ENCODE measurements at regions not wholly inside any gene's neighbourhood (a gene's known extent, or its start where the extent isn't known, plus 50 kb on each side); places are given as distances from the start of the nearest gene placed in this dataset.

- Histone ChIP-seq H3K4me3 (no peak overlapping the region), H3K27me3 (replicated peaks; ENCODE audit: insufficient read depth) (no peaks in the 10 kb centered on the region), H3K9me3 (no peaks in the 10 kb centered on the region), H3K4me1 (replicated peaks) (peaks cover 4% of the 10 kb centered on the region), H3K36me3 (no peaks in the 10 kb centered on the region), H3K27ac (no peak overlapping the region)
- WGBS = 96% methylated on average over 2 of the region's 2 CpGs
- DNase-seq (ENCODE audit: low spot score) = no peak
- intact Hi-C loops (cut with DNase I) = no loop called here
- no peak for TF ChIP-seq CTCF (IDR thresholded peaks at IDR 0.05)
- TF ChIP-seq POLR2AphosphoS5 (IDR thresholded peaks at IDR 0.05) = no peak
- no peak for TF ChIP-seq POLR2A (IDR thresholded peaks at IDR 0.05)
These were observed 108.0 kb upstream of the DUSP10 start for GRCh38 chr1:221849897-221850296.

GRCh38 chr1:221849110-221849509 lies 107.2 kb upstream of the DUSP10 start:
- no peak for TF ChIP-seq CTCF (IDR thresholded peaks at IDR 0.05)
- no peak for TF ChIP-seq POLR2AphosphoS5 (IDR thresholded peaks at IDR 0.05)
- TF ChIP-seq POLR2A (IDR thresholded peaks at IDR 0.05) = no peak
- no peak for DNase-seq (ENCODE audit: low spot score)
- H3K36me3 ChIP-seq = no peaks in the 10 kb centered on the region
- 95% methylated on average over 1 of the region's 1 CpG for WGBS
- H3K27me3 ChIP-seq (replicated peaks; ENCODE audit: insufficient read depth) = no peaks in the 10 kb centered on the region
- intact Hi-C loops (cut with DNase I) = no loop called here
- no peak overlapping the region for H3K4me3 ChIP-seq
- H3K4me1 ChIP-seq (replicated peaks) = peaks cover 4% of the 10 kb centered on the region
- H3K9me3 ChIP-seq = no peaks in the 10 kb centered on the region
- no peak overlapping the region for H3K27ac ChIP-seq

GRCh38 chr1:221847676-221848075 lies 105.8 kb upstream of the DUSP10 start:
- Histone ChIP-seq H3K4me3 (no peak overlapping the region), H3K9me3 (no peaks in the 10 kb centered on the region), H3K36me3 (no peaks in the 10 kb centered on the region), H3K27ac (no peak overlapping the region), H3K4me1 (replicated peaks) (peaks cover 4% of the 10 kb centered on the region), H3K27me3 (replicated peaks; ENCODE audit: insufficient read depth) (no peaks in the 10 kb centered on the region)
- TF ChIP-seq POLR2AphosphoS5 (IDR thresholded peaks at IDR 0.05) = no peak
- TF ChIP-seq CTCF (IDR thresholded peaks at IDR 0.05) = no peak
- no peak for TF ChIP-seq POLR2A (IDR thresholded peaks at IDR 0.05)
- intact Hi-C loops (cut with DNase I) = no loop called here
- DNase-seq (ENCODE audit: low spot score) = no peak
- WGBS = 95% methylated on average over 3 of the region's 3 CpGs

- H3K27ac ChIP-seq = peak overlapping the region; percentile 28 to 32
- peak; percentile 76 for DNase-seq (ENCODE audit: low spot score)
- intact Hi-C loops (cut with DNase I) = no loop called here
- peaks cover 4% of the 10 kb centered on the region for H3K4me1 ChIP-seq (replicated peaks)
- TF ChIP-seq POLR2AphosphoS5 (IDR thresholded peaks at IDR 0.05) (peak; percentile 75), CTCF (IDR thresholded peaks at IDR 0.05) (no peak)
- no peak overlapping the region for H3K4me3 ChIP-seq
- no peaks in the 10 kb centered on the region for H3K9me3 ChIP-seq
- H3K27me3 ChIP-seq (replicated peaks; ENCODE audit: insufficient read depth) = no peaks in the 10 kb centered on the region
- no peaks in the 10 kb centered on the region for H3K36me3 ChIP-seq
- 11% methylated on average over 9 of the region's 9 CpGs for WGBS
These were observed 103.9 kb upstream of the DUSP10 start for GRCh38 chr1:221845650-221846371.

- intact Hi-C loops (cut with DNase I) = no loop called here
- Histone ChIP-seq H3K36me3 (no peaks in the 10 kb centered on the region), H3K27ac (no peak overlapping the region)
These were observed 100.1 kb upstream of the DUSP10 start for GRCh38 chr1:221841983-221842335.

More at GRCh38 chr1:221841983-221842335, 100.1 kb upstream of the DUSP10 start:
- TF ChIP-seq CTCF (IDR thresholded peaks at IDR 0.05) (no peak), POLR2AphosphoS5 (IDR thresholded peaks at IDR 0.05) (no peak), POLR2A (IDR thresholded peaks at IDR 0.05) (no peak)
- Histone ChIP-seq H3K27me3 (replicated peaks; ENCODE audit: insufficient read depth) (no peaks in the 10 kb centered on the region), H3K9me3 (no peaks in the 10 kb centered on the region), H3K4me3 (no peak overlapping the region), H3K4me1 (replicated peaks) (peaks cover 4% of the 10 kb centered on the region)
- DNase-seq (ENCODE audit: low spot score) = no peak

Measured in prostate gland (tissue), 2 donors.